ENCODE measurements at regions not wholly inside any gene's neighbourhood (a gene's known extent, or its start where the extent isn't known, plus 50 kb on each side); places are given as distances from the start of the nearest gene placed in this dataset.
"Not testable (repeated sequence)": the region's sequence is repeated elsewhere in the genome, so short reads cannot be mapped to it uniquely, and the experiment has no call there.

- no peak for DNase-seq (ENCODE audit: low spot score)
- no peak for TF ChIP-seq CTCF (IDR thresholded peaks at IDR 0.05; ENCODE audit: extremely low read depth, missing control alignments)
These were observed 279.1 kb upstream of the CDH12 start for GRCh38 chr5:23132231-23132630.

GRCh38 chr5:23112237-23112636, 259.1 kb upstream of the CDH12 start:
- no peak for DNase-seq (ENCODE audit: low spot score)
- no peak for TF ChIP-seq CTCF (IDR thresholded peaks at IDR 0.05; ENCODE audit: extremely low read depth, missing control alignments)

- DNase-seq (ENCODE audit: low spot score): no peak
- no peak for TF ChIP-seq CTCF (IDR thresholded peaks at IDR 0.05; ENCODE audit: extremely low read depth, missing control alignments)
These were observed 251.9 kb upstream of the CDH12 start for GRCh38 chr5:23105021-23105420.

GRCh38 chr5:23103566-23103965, 250.4 kb upstream of the CDH12 start:
- TF ChIP-seq CTCF (IDR thresholded peaks at IDR 0.05; ENCODE audit: extremely low read depth, missing control alignments): no peak
- DNase-seq (ENCODE audit: low spot score): no peak

- not testable (repeated sequence) for DNase-seq (ENCODE audit: low spot score)
These were observed 242.3 kb upstream of the CDH12 start for GRCh38 chr5:23095418-23095817.

GRCh38 chr5:23089286-23089685, 236.1 kb upstream of the CDH12 start:
- no peak for DNase-seq (ENCODE audit: low spot score)
- no peak for TF ChIP-seq CTCF (IDR thresholded peaks at IDR 0.05; ENCODE audit: extremely low read depth, missing control alignments)

GRCh38 chr5:23084815-23085214, 231.7 kb upstream of the CDH12 start:
- TF ChIP-seq CTCF (IDR thresholded peaks at IDR 0.05; ENCODE audit: extremely low read depth, missing control alignments): no peak
- no peak for DNase-seq (ENCODE audit: low spot score)

- no peak for TF ChIP-seq CTCF (IDR thresholded peaks at IDR 0.05; ENCODE audit: extremely low read depth, missing control alignments)
- DNase-seq (ENCODE audit: low spot score): peak; percentile 10
These were observed 219.0 kb upstream of the CDH12 start for GRCh38 chr5:23072179-23072578.

Measured in GM20000 (cell line).